H1 (cell line): ENCODE measurements at regions not wholly inside any gene's neighbourhood (a gene's known extent, or its start where the extent isn't known, plus 50 kb on each side); places are given as distances from the start of the nearest gene placed in this dataset.

Experiments used
- CTCF ChIA-PET: fragments of 300-600 bp; sonication (Branson Sonifier 250); formaldehyde crosslinking; loops from one replicate; lab custom pipeline; 2021; ENCODE audit not compliant: partially characterized antibody; lab: Charles Lee
- POLR2A ChIA-PET: fragments of 300-600 bp; sonication (Branson Sonifier 250); formaldehyde crosslinking; loops from one replicate; lab custom pipeline; 2021; ENCODE audit warnings: inconsistent platforms; ENCODE audit not compliant: partially characterized antibody; lab: Charles Lee
- DNase-seq, 2 experiments: peaks; one replicate each; pipeline versions ENCODE4 v3.0.0 to v3.0.0-alpha.2; 2010 to 2022; ENCODE audit warnings: low spot score in 2 of 2, low read depth in 1 of 2, mixed read lengths in 1 of 2
- FAIRE-seq: peaks from 2 replicates; lab custom pipeline; 2011; peaks lifted over from hg19 to GRCh38; lab: Jason Lieb, UNC
- H2AFZ ChIP-seq: 2 replicates; pipeline ENCODE4 v1.8.1; 2012; ENCODE audit warnings: low read length, inconsistent platforms
- H2AK5ac ChIP-seq: 2 replicates; pipeline ENCODE4 v1.6.1; 2013; ENCODE audit warnings: low read depth, low read length
- H2BK120ac ChIP-seq: replicated peaks from 2 replicates; pipeline ENCODE3; 2013; ENCODE audit warnings: low read depth, low read length, inconsistent platforms
- H2BK12ac ChIP-seq: 2 replicates; pipeline ENCODE4 v1.6.1; 2013; ENCODE audit warnings: low read depth, low read length
- H2BK15ac ChIP-seq: 2 replicates; pipeline ENCODE4 v1.6.1; 2013; ENCODE audit warnings: low read length
- H2BK20ac ChIP-seq: 2 replicates; pipeline ENCODE4 v1.6.1; 2013; ENCODE audit warnings: low read length
- H2BK5ac ChIP-seq: 2 replicates; pipeline ENCODE4 v1.6.1; 2013; ENCODE audit warnings: low read depth, low read length
- H3K14ac ChIP-seq: 2 replicates; pipeline ENCODE4 v1.6.1; 2013; ENCODE audit warnings: inconsistent platforms; ENCODE audit not compliant: insufficient read length
- H3K18ac ChIP-seq: 2 replicates; pipeline ENCODE4 v1.6.1; 2013; ENCODE audit warnings: low read length; ENCODE audit errors: extremely low read depth
- H3K23ac ChIP-seq: 2 replicates; pipeline ENCODE4 v1.6.1; 2013; ENCODE audit warnings: inconsistent platforms; ENCODE audit not compliant: insufficient read length
- H3K23me2 ChIP-seq: 2 replicates; pipeline ENCODE4 v1.6.1; 2013; ENCODE audit warnings: low read depth, low read length
- H3K27ac ChIP-seq: 2 replicates; pipeline ENCODE4 v1.6.1; 2011; ENCODE audit warnings: low read depth, low read length, inconsistent platforms
- H3K27me3 ChIP-seq, 4 experiments: replicated peaks in 1 of 4; 1 replicate in 1 of 4; 2 replicates in 3 of 4; pipeline versions ENCODE4 v1.6.1 to v1.8.1; 2011 to 2013; ENCODE audit warnings: low read length in 3 of 4, mild to moderate bottlenecking in 3 of 4, inconsistent platforms in 2 of 4, mixed read lengths in 2 of 4, moderate library complexity in 1 of 4; ENCODE audit not compliant: control insufficient read depth in 3 of 4, insufficient read depth in 3 of 4; ENCODE audit errors: extremely low read depth in 1 of 4
- H3K36me3 ChIP-seq, 4 experiments: 2 replicates each; pipeline versions ENCODE4 v1.6.1 to v1.8.1; 2011 to 2013; ENCODE audit warnings: mild to moderate bottlenecking in 4 of 4, low read length in 3 of 4, moderate library complexity in 2 of 4, control low read depth in 1 of 4, inconsistent platforms in 1 of 4; ENCODE audit not compliant: insufficient read depth in 4 of 4, control insufficient read depth in 2 of 4
- H3K4ac ChIP-seq: replicated peaks from 2 replicates; pipeline ENCODE3; 2013; ENCODE audit warnings: low read length, low read depth, mixed read lengths, inconsistent platforms; ENCODE audit not compliant: insufficient read length
- H3K4me1 ChIP-seq, 4 experiments: replicated peaks in 1 of 4; 1 replicate in 1 of 4; 2 replicates in 3 of 4; pipeline versions ENCODE4 v1.6.1 to v1.8.1; 2011 to 2013; ENCODE audit warnings: low read length in 3 of 4, inconsistent platforms in 2 of 4, mixed read lengths in 1 of 4; ENCODE audit not compliant: insufficient read depth in 4 of 4, control insufficient read depth in 3 of 4
- H3K4me2 ChIP-seq, 2 experiments: 2 replicates each; pipeline versions ENCODE4 v1.6.1 to v1.8.1; 2011 to 2013; ENCODE audit warnings: low read depth in 2 of 2, low read length in 2 of 2, control low read depth in 1 of 2, inconsistent platforms in 1 of 2, mild to moderate bottlenecking in 1 of 2; ENCODE audit not compliant: insufficient read depth in 1 of 2
- H3K4me3 ChIP-seq, 4 experiments: fragments of 200-600, 300-600 bp in 1 of 4; sonication (generic), shearing (Covaris generic), sonication (Bioruptor Twin) in 1 of 4; 2 replicates each; pipeline versions ENCODE4 v1.5.1 to v1.8.1; 2011 to 2016; ENCODE audit warnings: low read length in 4 of 4, low read depth in 3 of 4, control low read depth in 2 of 4, inconsistent platforms in 2 of 4, mild to moderate bottlenecking in 2 of 4, mixed read lengths in 1 of 4, moderate library complexity in 1 of 4; ENCODE audit not compliant: insufficient read depth in 2 of 4; ENCODE audit errors: extremely low read depth in 1 of 4
- H3K56ac ChIP-seq: replicated peaks from 2 replicates; pipeline ENCODE3; 2013; ENCODE audit warnings: low read depth, mild to moderate bottlenecking, mixed read lengths, low read length, inconsistent platforms; ENCODE audit not compliant: insufficient read length
- H3K79me1 ChIP-seq: 2 replicates; pipeline ENCODE4 v1.6.1; 2013; ENCODE audit warnings: low read depth, low read length, control low read depth
- H3K79me2 ChIP-seq, 2 experiments: 2 replicates each; pipeline versions ENCODE4 v1.6.1 to v1.8.1; 2012 to 2013; ENCODE audit warnings: low read length in 2 of 2, mild to moderate bottlenecking in 2 of 2, inconsistent platforms in 1 of 2; ENCODE audit not compliant: insufficient read depth in 2 of 2, control insufficient read depth in 1 of 2
- H3K9ac ChIP-seq, 4 experiments: replicated peaks in 1 of 4; 1 replicate in 1 of 4; 2 replicates in 3 of 4; pipeline versions ENCODE4 v1.6.1 to v1.8.1; 2011 to 2013; ENCODE audit warnings: low read depth in 3 of 4, low read length in 3 of 4, control low read depth in 2 of 4, mild to moderate bottlenecking in 2 of 4, moderate library complexity in 2 of 4, inconsistent platforms in 1 of 4; ENCODE audit errors: extremely low read depth in 1 of 4
- H3K9me3 ChIP-seq, 2 experiments: 2 replicates each; pipeline versions ENCODE4 v1.6.1 to v1.8.1; 2012 to 2013; ENCODE audit warnings: mild to moderate bottlenecking in 2 of 2, moderate library complexity in 2 of 2, control low read depth in 1 of 2, inconsistent platforms in 1 of 2, low read depth in 1 of 2, low read length in 1 of 2, mixed read lengths in 1 of 2; ENCODE audit not compliant: insufficient read depth in 2 of 2
- H4K20me1 ChIP-seq, 2 experiments: replicated peaks in 1 of 2; 2 replicates each; pipeline versions ENCODE3 to v1.8.1; 2011 to 2013; ENCODE audit warnings: inconsistent platforms in 2 of 2, low read length in 2 of 2, mild to moderate bottlenecking in 1 of 2; ENCODE audit not compliant: insufficient read depth in 2 of 2, control insufficient read depth in 1 of 2
- H4K5ac ChIP-seq: 2 replicates; pipeline ENCODE4 v1.6.1; 2013; ENCODE audit warnings: low read length, low read depth, mixed read lengths, inconsistent platforms; ENCODE audit not compliant: insufficient read length
- H4K8ac ChIP-seq: 2 replicates; pipeline ENCODE4 v1.8.0; 2013; ENCODE audit warnings: mild to moderate bottlenecking, moderate library complexity, low read length, inconsistent platforms; ENCODE audit not compliant: insufficient read depth; ENCODE audit errors: extremely low read depth
- H4K91ac ChIP-seq: replicated peaks from 2 replicates; pipeline ENCODE3; 2013; ENCODE audit warnings: low read length, mixed read lengths, inconsistent platforms; ENCODE audit not compliant: insufficient read length
- FOSL1 ChIP-seq: IDR thresholded peaks from 2 replicates; pipeline ENCODE4 v1.6.1; 2011; ENCODE audit warnings: mild to moderate bottlenecking, low read depth, low read length, moderate library complexity; ENCODE audit not compliant: insufficient read depth
- SP4 ChIP-seq: IDR thresholded peaks from 2 replicates; pipeline ENCODE4 v1.6.1; 2012; ENCODE audit warnings: low read length, inconsistent platforms
- WGBS, 2 experiments: shearing (Covaris generic) in 1 of 2; methylation state at CpG; one replicate each; pipeline versions ENCODE4 v1.1.6 to v1.1.7; 2013 to 2015; ENCODE audit warnings: low lambda C conversion rate in 2 of 2, mixed read lengths in 2 of 2, inconsistent platforms in 1 of 2, low coverage in 1 of 2, missing lambda C conversion rate in 1 of 2; ENCODE audit not compliant: insufficient replicate concordance in 2 of 2, insufficient coverage in 1 of 2, insufficient read length in 1 of 2; ENCODE audit errors: extremely low coverage in 1 of 2, missing lambda C conversion rate in 1 of 2; 5-methylcytosine and 5-hydroxymethylcytosine counted together

DNA sequence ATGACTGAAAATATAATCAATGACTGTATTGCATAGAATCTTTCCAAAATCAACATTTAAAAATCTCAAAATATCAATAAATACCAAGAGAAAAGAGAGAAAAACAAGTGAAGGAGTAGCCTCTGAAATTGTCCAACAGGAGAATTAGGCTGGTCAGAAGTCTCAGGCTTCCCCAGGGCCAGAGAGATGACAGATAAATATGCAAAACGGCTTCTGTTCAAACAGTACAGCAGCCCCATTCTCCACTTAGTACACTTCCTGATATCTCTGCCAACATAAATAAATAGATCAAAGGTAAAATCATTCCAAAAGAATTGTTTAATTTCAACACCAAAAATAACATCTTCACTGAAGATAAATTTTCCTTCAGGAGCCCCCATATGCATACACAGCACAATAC lies 204.7 kb upstream of the GABRA2 start:
- no peak overlapping the region for H3K14ac ChIP-seq
- no peak overlapping the region for H2BK20ac ChIP-seq
- no peak overlapping the region for H3K23ac ChIP-seq
- no peak overlapping the region for H3K56ac ChIP-seq
- no peak overlapping the region for H2BK120ac ChIP-seq
- H3K4me2 ChIP-seq, result no peak overlapping the region
- H2BK5ac ChIP-seq, result no peak overlapping the region
- no peak overlapping the region for H3K18ac ChIP-seq
- no peak overlapping the region for H4K8ac ChIP-seq
- H3K9me3 ChIP-seq, result no peaks in the 10 kb centered on the region
- no peaks in the 10 kb centered on the region for H4K20me1 ChIP-seq
- no peak overlapping the region for H4K5ac ChIP-seq
- no peak overlapping the region for H2AFZ ChIP-seq
- H2BK15ac ChIP-seq, result no peak overlapping the region
- no peak for TF ChIP-seq FOSL1
- no peak for TF ChIP-seq SP4
- no peaks in the 10 kb centered on the region for H3K23me2 ChIP-seq
- no peak overlapping the region for H3K4ac ChIP-seq
- no peak overlapping the region for H2BK12ac ChIP-seq
- no peaks in the 10 kb centered on the region for H3K79me1 ChIP-seq
- no peaks in the 10 kb centered on the region for H3K79me2 ChIP-seq
- no peaks in the 10 kb centered on the region for H3K4me1 ChIP-seq
- H3K27ac ChIP-seq, result no peak overlapping the region
- no peak overlapping the region for H3K9ac ChIP-seq
- no peaks in the 10 kb centered on the region for H3K27me3 ChIP-seq
- 96% methylated on average over 1 of the region's 1 CpG; no CpG with 5 or more reads in 1 of the 2 experiments for WGBS, 2 experiments
- ChIA-PET POLR2A (no interaction called here), CTCF (no interaction called here)
- no peak overlapping the region for H2AK5ac ChIP-seq
- DNase-seq (no peak), FAIRE-seq (no peak)
- no peak overlapping the region for H4K91ac ChIP-seq
- no peak overlapping the region for H3K4me3 ChIP-seq
- no peaks in the 10 kb centered on the region for H3K36me3 ChIP-seq
